ENCODE measurements at regions not wholly inside any gene's neighbourhood (a gene's known extent, or its start where the extent isn't known, plus 50 kb on each side); places are given as distances from the start of the nearest gene placed in this dataset.
A peak's percentile ranks its signal among the peaks of the same experiment; 100 is the strongest.

DNA sequence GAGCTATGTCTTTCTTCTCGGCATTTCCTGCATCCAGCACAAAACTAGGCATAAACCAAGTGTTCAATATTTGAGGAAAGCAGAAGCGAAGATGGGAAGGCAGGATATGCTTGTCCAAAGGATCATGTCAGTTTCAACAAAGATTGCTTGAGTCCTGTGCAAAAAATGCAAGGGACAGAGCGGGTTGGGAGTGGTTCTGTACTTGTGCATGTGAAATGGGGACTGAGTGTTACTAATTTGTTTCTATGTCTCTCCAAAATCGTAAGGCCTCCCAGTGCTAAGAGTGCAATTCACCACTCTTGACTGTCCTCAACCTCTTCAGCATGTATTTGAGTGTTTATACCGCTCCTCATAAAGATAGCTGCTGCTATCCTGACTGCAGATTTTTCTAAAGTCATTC lies 166.2 kb downstream of the DLEU7 start:
- peaks cover 0 to 16% (median 0%) of the 10 kb centered on the region in 3 donors for H3K4me1 ChIP-seq (ENCODE audit: control insufficient read depth in 3 of 3, insufficient read depth in 2 of 3, low read depth in 1 of 3, low read length in 2 of 3)
- 85 to 92% (median 89%) methylated on average over 5 of the region's 5 CpGs for WGBS, 3 donors
- no peak overlapping the region for H3K4me3 ChIP-seq (ENCODE audit: low read depth in 1 of 3, low read length in 3 of 3)
- H3K27me3 ChIP-seq (ENCODE audit: control insufficient read depth in 3 of 3, insufficient read depth in 3 of 3, low read length in 3 of 3): no peaks in the 10 kb centered on the region
- H3K36me3 ChIP-seq (ENCODE audit: control insufficient read depth in 3 of 3, insufficient read depth in 2 of 3, low read depth in 1 of 3, low read length in 3 of 3): no peaks in the 10 kb centered on the region
- FAIRE-seq (no peak), DNase-seq (no peak)
- no peak overlapping the region for H3K27ac ChIP-seq (ENCODE audit: low read depth in 1 of 3, low read length in 2 of 3)
- no peaks in the 10 kb centered on the region for H3K9me3 ChIP-seq (ENCODE audit: control insufficient read depth in 2 of 2, insufficient read depth in 1 of 2, low read depth in 1 of 2, low read length in 1 of 2)

DNA sequence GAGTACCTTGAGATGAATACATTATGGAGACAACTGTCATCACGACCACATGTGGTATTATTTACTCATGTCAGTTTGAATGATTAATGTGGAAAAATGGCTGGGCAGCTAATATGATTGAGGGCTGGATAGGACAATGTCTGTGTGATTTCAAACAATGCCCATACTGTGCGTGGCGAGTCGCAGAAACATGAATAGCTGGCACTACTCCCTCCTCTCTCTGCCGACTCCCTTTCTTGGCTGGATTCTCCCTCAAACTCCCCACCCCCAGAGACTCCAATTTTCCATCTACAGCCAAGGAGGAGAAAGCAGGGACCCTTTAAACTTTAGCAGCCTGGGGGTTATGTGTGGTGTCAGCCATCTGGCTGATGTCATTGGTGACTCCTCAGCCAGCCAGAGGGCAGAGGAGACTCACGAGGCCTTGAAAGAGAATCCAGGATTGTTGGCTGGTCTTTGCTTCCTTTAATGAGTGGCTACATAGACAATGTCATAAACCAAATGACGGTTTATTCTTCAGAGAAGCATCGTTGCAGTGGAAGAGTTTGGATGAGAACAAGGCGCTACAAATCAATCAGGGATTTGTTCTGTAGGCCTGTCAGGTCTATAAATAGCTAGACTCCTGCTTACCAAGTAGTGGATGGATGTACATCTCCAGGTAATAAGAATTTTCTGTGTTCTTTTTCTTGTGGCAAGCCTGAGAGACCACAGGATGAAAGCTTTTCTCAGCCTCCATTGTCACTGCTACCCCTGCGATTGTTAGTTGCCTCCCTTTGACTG lies 165.6 kb downstream of the DLEU7 start:
- FAIRE-seq (no peak), DNase-seq (no peak)
- Histone ChIP-seq H3K4me3 (ENCODE audit: low read depth in 1 of 3, low read length in 3 of 3) (no peak overlapping the region), H3K27ac (ENCODE audit: low read depth in 1 of 3, low read length in 2 of 3) (no peak overlapping the region), H3K9me3 (ENCODE audit: control insufficient read depth in 2 of 2, insufficient read depth in 1 of 2, low read depth in 1 of 2, low read length in 1 of 2) (no peaks in the 10 kb centered on the region), H3K27me3 (ENCODE audit: control insufficient read depth in 3 of 3, insufficient read depth in 3 of 3, low read length in 3 of 3) (no peaks in the 10 kb centered on the region), H3K36me3 (ENCODE audit: control insufficient read depth in 3 of 3, insufficient read depth in 2 of 3, low read depth in 1 of 3, low read length in 3 of 3) (no peaks in the 10 kb centered on the region), H3K4me1 (ENCODE audit: control insufficient read depth in 3 of 3, insufficient read depth in 2 of 3, low read depth in 1 of 3, low read length in 2 of 3) (peaks cover 0 to 14% (median 0%) of the 10 kb centered on the region in 3 donors)
- 78 to 81% (median 79%) methylated on average over 10 of the region's 10 CpGs for WGBS, 3 donors

DNA sequence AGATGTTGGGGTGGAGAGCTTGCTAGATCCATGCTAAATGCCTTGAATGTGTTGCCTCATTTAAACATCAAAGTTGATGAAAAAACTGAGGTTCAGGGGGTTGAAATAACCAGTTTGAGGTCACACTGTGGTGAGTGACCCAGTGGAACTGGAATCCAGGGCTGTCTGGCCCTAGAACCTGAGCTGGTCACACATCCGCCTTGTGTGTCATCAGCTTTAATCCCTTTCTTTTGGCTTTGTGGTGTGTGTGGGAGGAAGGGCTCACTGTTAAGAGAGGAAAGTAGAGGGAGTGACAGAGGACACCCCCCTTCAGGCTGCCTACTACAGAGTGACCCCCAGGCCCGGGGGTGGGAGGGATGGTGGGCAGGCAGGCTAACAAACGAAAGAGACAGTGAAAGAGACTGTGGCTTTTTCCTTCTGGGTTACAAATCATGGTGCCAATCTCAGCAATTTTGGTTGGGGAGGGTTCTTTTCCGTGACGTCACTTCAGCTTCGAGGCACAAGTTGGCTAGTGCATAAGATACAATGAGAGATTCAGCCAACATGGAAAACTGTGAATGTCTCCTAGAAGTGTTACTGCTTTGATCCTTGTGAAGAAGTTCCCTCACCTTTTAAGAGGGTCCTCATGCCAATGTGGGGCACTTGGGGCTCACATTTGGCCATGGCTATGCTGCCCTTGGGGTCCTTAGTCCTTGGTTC lies 164.9 kb downstream of the DLEU7 start:
- Histone ChIP-seq H3K4me1 (ENCODE audit: control insufficient read depth in 3 of 3, insufficient read depth in 2 of 3, low read depth in 1 of 3, low read length in 2 of 3) (peaks cover 0 to 14% (median 0%) of the 10 kb centered on the region in 3 donors), H3K9me3 (ENCODE audit: control insufficient read depth in 2 of 2, insufficient read depth in 1 of 2, low read depth in 1 of 2, low read length in 1 of 2) (no peaks in the 10 kb centered on the region), H3K36me3 (ENCODE audit: control insufficient read depth in 3 of 3, insufficient read depth in 2 of 3, low read depth in 1 of 3, low read length in 3 of 3) (no peaks in the 10 kb centered on the region), H3K4me3 (ENCODE audit: low read depth in 1 of 3, low read length in 3 of 3) (no peak overlapping the region), H3K27ac (ENCODE audit: low read depth in 1 of 3, low read length in 2 of 3) (no peak overlapping the region), H3K27me3 (ENCODE audit: control insufficient read depth in 3 of 3, insufficient read depth in 3 of 3, low read length in 3 of 3) (no peaks in the 10 kb centered on the region)
- DNase-seq: no peak
- FAIRE-seq: no peak
- WGBS, 3 donors: 90 to 93% (median 90%) methylated on average over 6 of the region's 6 CpGs

DNA sequence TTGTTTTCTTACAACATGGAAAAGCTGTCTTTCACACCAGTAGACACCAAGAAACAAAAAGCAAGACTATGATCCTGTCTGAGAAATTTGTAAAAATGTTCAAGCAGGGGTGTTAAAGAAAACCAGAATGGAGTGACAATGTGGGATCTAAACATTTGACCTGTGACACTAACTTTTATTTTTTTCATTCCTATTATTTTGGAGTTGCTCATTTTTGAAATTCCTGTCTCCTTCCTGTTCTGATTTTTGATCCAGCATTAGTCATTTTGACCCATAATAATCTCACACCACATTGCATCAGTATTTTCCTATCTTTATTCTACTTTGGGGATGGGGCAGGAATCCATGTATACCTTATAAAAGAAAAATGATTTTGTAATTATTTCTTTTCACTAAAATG lies 164.2 kb downstream of the DLEU7 start:
- H3K36me3 ChIP-seq (ENCODE audit: control insufficient read depth in 3 of 3, insufficient read depth in 2 of 3, low read depth in 1 of 3, low read length in 3 of 3): no peaks in the 10 kb centered on the region
- H3K4me1 ChIP-seq (ENCODE audit: control insufficient read depth in 3 of 3, insufficient read depth in 2 of 3, low read depth in 1 of 3, low read length in 2 of 3): peaks cover 0 to 14% (median 0%) of the 10 kb centered on the region in 3 donors
- H3K27me3 ChIP-seq (ENCODE audit: control insufficient read depth in 3 of 3, insufficient read depth in 3 of 3, low read length in 3 of 3): no peaks in the 10 kb centered on the region
- no peak overlapping the region for H3K4me3 ChIP-seq (ENCODE audit: low read depth in 1 of 3, low read length in 3 of 3)
- H3K9me3 ChIP-seq (ENCODE audit: control insufficient read depth in 2 of 2, insufficient read depth in 1 of 2, low read depth in 1 of 2, low read length in 1 of 2): no peaks in the 10 kb centered on the region
- H3K27ac ChIP-seq (ENCODE audit: low read depth in 1 of 3, low read length in 2 of 3): no peak overlapping the region
- FAIRE-seq (no peak), DNase-seq (no peak)

DNA sequence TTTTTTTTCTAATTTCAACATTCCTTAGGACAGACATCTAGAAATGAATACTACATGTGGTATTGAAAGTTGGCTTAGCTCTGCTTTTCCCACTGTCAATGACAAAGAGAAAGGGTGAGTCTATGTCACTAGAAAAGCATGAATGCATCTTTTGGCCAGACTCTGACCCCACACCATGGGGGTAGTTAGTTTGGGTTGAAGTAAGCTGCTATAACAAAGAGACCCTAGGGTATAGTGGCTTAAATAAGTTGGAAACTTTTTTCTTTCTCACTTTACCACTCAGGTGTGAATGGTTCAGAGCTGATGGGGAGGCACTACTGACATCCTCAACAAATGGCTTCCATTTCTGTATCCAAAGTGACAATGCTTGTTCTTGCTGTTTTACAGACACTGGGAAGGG lies 161.5 kb downstream of the DLEU7 start:
- H3K36me3 ChIP-seq (ENCODE audit: control insufficient read depth in 3 of 3, insufficient read depth in 2 of 3, low read depth in 1 of 3, low read length in 3 of 3): no peaks in the 10 kb centered on the region
- no peak overlapping the region for H3K4me3 ChIP-seq (ENCODE audit: low read depth in 1 of 3, low read length in 3 of 3)
- no peak for DNase-seq
- no peak for FAIRE-seq
- H3K27me3 ChIP-seq (ENCODE audit: control insufficient read depth in 3 of 3, insufficient read depth in 3 of 3, low read length in 3 of 3): no peaks in the 10 kb centered on the region
- H3K27ac ChIP-seq (ENCODE audit: low read depth in 1 of 3, low read length in 2 of 3): no peak overlapping the region
- peaks cover 0 to 5% (median 0%) of the 10 kb centered on the region in 3 donors for H3K4me1 ChIP-seq (ENCODE audit: control insufficient read depth in 3 of 3, insufficient read depth in 2 of 3, low read depth in 1 of 3, low read length in 2 of 3)
- no peaks in the 10 kb centered on the region for H3K9me3 ChIP-seq (ENCODE audit: control insufficient read depth in 2 of 2, insufficient read depth in 1 of 2, low read depth in 1 of 2, low read length in 1 of 2)

DNA sequence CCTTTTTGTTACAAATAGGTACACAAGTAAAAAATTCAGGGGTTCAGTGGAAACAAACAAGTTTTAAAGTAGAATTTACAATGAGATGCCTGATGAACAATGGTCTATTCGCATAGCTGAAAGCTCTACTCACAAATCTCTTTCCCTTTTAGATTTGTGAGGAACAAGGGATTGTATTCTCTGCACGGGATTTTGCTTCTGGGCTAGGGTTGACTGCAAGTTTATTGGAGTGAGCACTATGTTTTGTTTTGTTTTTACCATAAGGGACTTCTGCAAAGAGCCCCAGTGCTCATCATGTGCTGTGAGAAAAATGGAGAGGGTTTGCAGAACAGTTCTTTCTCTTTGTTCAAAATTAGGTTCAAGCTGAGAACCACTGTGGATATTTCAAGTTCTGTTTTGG lies 160.5 kb downstream of the DLEU7 start:
- FAIRE-seq: no peak
- H3K4me1 ChIP-seq (ENCODE audit: control insufficient read depth in 3 of 3, insufficient read depth in 2 of 3, low read depth in 1 of 3, low read length in 2 of 3): no peaks in the 10 kb centered on the region
- 67 to 82% (median 70%) methylated on average over 2 of the region's 2 CpGs for WGBS, 3 donors

DNA sequence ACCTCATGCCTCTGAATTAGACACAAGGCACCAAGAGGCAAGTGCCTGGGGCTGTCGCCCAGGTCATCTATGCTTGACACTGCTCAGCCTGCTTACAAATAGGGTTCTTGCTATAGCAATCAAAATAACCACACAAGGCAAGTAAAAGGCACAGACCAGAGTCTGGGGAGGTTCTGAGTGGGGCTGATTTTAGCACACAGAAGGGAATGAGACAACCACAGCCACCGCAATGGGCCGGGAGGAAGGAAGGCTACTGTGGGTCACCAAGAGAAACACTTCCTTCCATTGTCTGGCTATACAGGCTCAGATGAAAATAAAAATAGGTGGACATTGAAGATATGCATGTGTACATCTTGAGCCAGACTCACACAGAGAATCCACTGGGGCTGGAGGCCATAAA lies 159.1 kb downstream of the DLEU7 start:
- Histone ChIP-seq H3K9me3 (ENCODE audit: control insufficient read depth in 2 of 2, insufficient read depth in 1 of 2, low read depth in 1 of 2, low read length in 1 of 2) (no peaks in the 10 kb centered on the region), H3K4me1 (ENCODE audit: control insufficient read depth in 3 of 3, insufficient read depth in 2 of 3, low read depth in 1 of 3, low read length in 2 of 3) (no peaks in the 10 kb centered on the region), H3K4me3 (ENCODE audit: low read depth in 1 of 3, low read length in 3 of 3) (no peak overlapping the region), H3K27ac (ENCODE audit: low read depth in 1 of 3, low read length in 2 of 3) (no peak overlapping the region), H3K36me3 (ENCODE audit: control insufficient read depth in 3 of 3, insufficient read depth in 2 of 3, low read depth in 1 of 3, low read length in 3 of 3) (no peaks in the 10 kb centered on the region), H3K27me3 (ENCODE audit: control insufficient read depth in 3 of 3, insufficient read depth in 3 of 3, low read length in 3 of 3) (no peaks in the 10 kb centered on the region)
- FAIRE-seq: no peak
- peak in 1 of 2 donors; percentile 16 for DNase-seq
- WGBS, 3 donors: 64 to 87% (median 67%) methylated on average over 3 of the region's 3 CpGs

More for the DNA sequence above, 160.5 kb downstream of the DLEU7 start:
- no peaks in the 10 kb centered on the region for H3K27me3 ChIP-seq (ENCODE audit: control insufficient read depth in 3 of 3, insufficient read depth in 3 of 3, low read length in 3 of 3)
- no peaks in the 10 kb centered on the region for H3K36me3 ChIP-seq (ENCODE audit: control insufficient read depth in 3 of 3, insufficient read depth in 2 of 3, low read depth in 1 of 3, low read length in 3 of 3)
- H3K9me3 ChIP-seq (ENCODE audit: control insufficient read depth in 2 of 2, insufficient read depth in 1 of 2, low read depth in 1 of 2, low read length in 1 of 2): no peaks in the 10 kb centered on the region
- H3K27ac ChIP-seq (ENCODE audit: low read depth in 1 of 3, low read length in 2 of 3): no peak overlapping the region
- no peak for DNase-seq
- no peak overlapping the region for H3K4me3 ChIP-seq (ENCODE audit: low read depth in 1 of 3, low read length in 3 of 3)

DNA sequence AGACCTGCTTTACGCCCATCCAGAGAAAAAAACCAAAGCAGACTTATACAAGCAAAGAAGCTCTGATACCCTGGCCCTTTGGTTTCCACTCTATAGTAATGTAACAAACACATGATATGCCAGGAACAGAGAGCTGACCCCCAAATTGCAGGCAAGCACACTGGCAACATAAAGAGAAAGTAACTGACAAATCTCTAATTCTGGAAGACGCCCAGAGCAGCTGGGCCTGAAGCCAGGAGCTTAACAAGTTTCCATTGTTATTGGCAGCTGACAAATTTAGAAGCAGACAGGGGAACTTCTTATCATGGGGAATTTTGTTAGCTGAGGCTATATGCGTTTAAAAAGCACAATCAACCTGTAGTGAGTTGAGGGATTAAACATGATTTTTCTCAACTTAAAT lies 158.0 kb downstream of the DLEU7 start:
- no peaks in the 10 kb centered on the region for H3K9me3 ChIP-seq (ENCODE audit: control insufficient read depth in 2 of 2, insufficient read depth in 1 of 2, low read depth in 1 of 2, low read length in 1 of 2)
- peak overlapping the region in 1 of 3 donors; percentile 32 for H3K27ac ChIP-seq (ENCODE audit: low read depth in 1 of 3, low read length in 2 of 3)
- no peaks in the 10 kb centered on the region for H3K36me3 ChIP-seq (ENCODE audit: control insufficient read depth in 3 of 3, insufficient read depth in 2 of 3, low read depth in 1 of 3, low read length in 3 of 3)
- no peaks in the 10 kb centered on the region for H3K27me3 ChIP-seq (ENCODE audit: control insufficient read depth in 3 of 3, insufficient read depth in 3 of 3, low read length in 3 of 3)
- H3K4me1 ChIP-seq (ENCODE audit: control insufficient read depth in 3 of 3, insufficient read depth in 2 of 3, low read depth in 1 of 3, low read length in 2 of 3): no peaks in the 10 kb centered on the region
- no peak overlapping the region for H3K4me3 ChIP-seq (ENCODE audit: low read depth in 1 of 3, low read length in 3 of 3)
- WGBS, 3 donors: 26 to 34% (median 33%) methylated on average over 3 of the region's 3 CpGs
- no peak for FAIRE-seq
- peak in 1 of 2 donors; percentile 7 for DNase-seq
